B cell (primary cell): ENCODE measurements at regions not wholly inside any gene's neighbourhood (a gene's known extent, or its start where the extent isn't known, plus 50 kb on each side); places are given as distances from the start of the nearest gene placed in this dataset.

Experiments
- ATAC-seq: fragments of 200-7000 bp; cut with Tn5 transposase; one replicate; pipeline ENCODE4 v1.10.0; 2021; ENCODE audit warnings: low read depth, mild to moderate bottlenecking, moderate number of reproducible peaks, moderate library complexity
- CTCF ChIA-PET: fragments of 350-600 bp; sonication (Branson Sonifier 250); formaldehyde crosslinking; loops from one replicate; lab custom pipeline; 2021; ENCODE audit warnings: antibody characterized with exemption, inconsistent platforms; lab: Charles Lee
- POLR2A ChIA-PET: fragments of 350-600 bp; sonication (Branson Sonifier 250); formaldehyde crosslinking; loops from one replicate; lab custom pipeline; 2021; ENCODE audit warnings: antibody characterized with exemption; lab: Charles Lee
- DNase-seq: peaks from one replicate; pipeline ENCODE4 v3.0.0; 2013
- H2AFZ ChIP-seq: 2 replicates; pipeline ENCODE4 v1.6.1; 2012; ENCODE audit warnings: mild to moderate bottlenecking, low read depth, low read length; ENCODE audit not compliant: insufficient read depth, poor library complexity, severe bottlenecking
- H3K27ac ChIP-seq, 2 donors: 1 replicate in 1 of 2; 2 replicates in 1 of 2; pipeline ENCODE4 v1.5.1; 2012 to 2013; ENCODE audit warnings: low read length in 2 of 2, mild to moderate bottlenecking in 2 of 2, moderate library complexity in 1 of 2
- H3K27me3 ChIP-seq, 4 experiments: fragments of 200-600 bp in 1 of 4; sonication (generic) in 1 of 4; replicated peaks in 1 of 4; 1 replicate in 2 of 4; 2 replicates in 2 of 4; pipeline versions ENCODE4 v1.6.1 to v1.7.0; 2013 to 2016; ENCODE audit warnings: low read length in 3 of 4, mild to moderate bottlenecking in 2 of 4, mixed read lengths in 1 of 4, moderate library complexity in 1 of 4; ENCODE audit not compliant: insufficient read depth in 4 of 4, control insufficient read depth in 3 of 4; ENCODE audit errors: control extremely low read depth in 1 of 4
- H3K36me3 ChIP-seq, 2 experiments: replicated peaks in 1 of 2; 1 replicate in 1 of 2; 2 replicates in 1 of 2; pipeline versions ENCODE4 v1.6.1 to v1.7.1; 2013; ENCODE audit warnings: low read length in 1 of 2; ENCODE audit not compliant: insufficient read depth in 2 of 2, control insufficient read depth in 1 of 2; ENCODE audit errors: control extremely low read depth in 1 of 2, extremely low read depth in 1 of 2
- H3K4me1 ChIP-seq, 2 donors: fragments of 200-600 bp in 1 of 2; sonication (generic) in 1 of 2; 1 replicate in 1 of 2; 2 replicates in 1 of 2; pipeline versions ENCODE4 v1.5.1 to v1.6.1; 2013 to 2017; ENCODE audit warnings: low read length in 2 of 2; ENCODE audit not compliant: control insufficient read depth in 2 of 2, insufficient read depth in 2 of 2
- H3K4me2 ChIP-seq: replicated peaks from 2 replicates; pipeline ENCODE3; 2012; ENCODE audit warnings: mild to moderate bottlenecking, low read depth, low read length; ENCODE audit not compliant: poor library complexity, severe bottlenecking
- H3K4me3 ChIP-seq, 5 experiments: fragments of 200-600 bp in 1 of 5; sonication (generic) in 1 of 5; 1 replicate in 3 of 5; 2 replicates in 2 of 5; pipeline versions ENCODE4 v1.5.1 to v1.7.0; 2011 to 2016; ENCODE audit warnings: low read length in 4 of 5, mild to moderate bottlenecking in 4 of 5, low read depth in 2 of 5, control low read depth in 1 of 5, moderate library complexity in 1 of 5; ENCODE audit not compliant: insufficient read depth in 1 of 5; ENCODE audit errors: control extremely low read depth in 1 of 5, extremely low read depth in 1 of 5
- H3K79me2 ChIP-seq: fragments of 200-600 bp; sonication (generic); one replicate; pipeline ENCODE4 v1.6.0; 2016; ENCODE audit warnings: low read length; ENCODE audit not compliant: control insufficient read depth, insufficient read depth
- H3K9ac ChIP-seq: fragments of 200-600 bp; sonication (generic); 2 replicates; pipeline ENCODE4 v1.6.1; 2017; ENCODE audit warnings: mild to moderate bottlenecking, low read length, moderate library complexity
- H3K9me3 ChIP-seq, 3 donors: one replicate each; pipeline versions ENCODE4 v1.6.1 to v1.7.1; 2013; ENCODE audit warnings: low read length in 2 of 3; ENCODE audit not compliant: control insufficient read depth in 2 of 3, insufficient read depth in 1 of 3; ENCODE audit errors: control extremely low read depth in 1 of 3
- H4K20me1 ChIP-seq: 2 replicates; pipeline ENCODE4 v1.6.0; 2012; ENCODE audit warnings: mild to moderate bottlenecking, low read length; ENCODE audit not compliant: insufficient read depth, control insufficient read depth, poor library complexity, severe bottlenecking
- H3K27ac Mint-ChIP-seq: one replicate; pipeline ENCODE4 v1.8.0; 2021; ENCODE audit warnings: mixed read lengths
- H3K27me3 Mint-ChIP-seq: one replicate; pipeline ENCODE4 v1.8.0; 2021; ENCODE audit warnings: mixed read lengths
- H3K4me1 Mint-ChIP-seq: one replicate; pipeline ENCODE4 v1.8.0; 2021; ENCODE audit warnings: mixed read lengths
- H3K4me3 Mint-ChIP-seq: one replicate; pipeline ENCODE4 v1.8.0; 2021; ENCODE audit warnings: mixed read lengths
- H3K9me3 Mint-ChIP-seq: one replicate; pipeline ENCODE4 v1.8.0; 2022; ENCODE audit warnings: mixed read lengths; ENCODE audit not compliant: insufficient read depth
- CTCF ChIP-seq: fragments of 200-600 bp; IDR thresholded peaks from one replicate; pipeline ENCODE4 v1.8.0; 2022; ENCODE audit warnings: antibody characterized with exemption, mild to moderate bottlenecking
- EZH2 ChIP-seq: IDR thresholded peaks from 2 replicates; pipeline ENCODE4 v1.6.1; 2012; ENCODE audit warnings: borderline replicate concordance, low read depth, mild to moderate bottlenecking, moderate library complexity, low read length; ENCODE audit not compliant: insufficient read depth, poor library complexity, severe bottlenecking
- WGBS: methylation state at CpG from one replicate; pipeline ENCODE4 v1.1.5; 2013; ENCODE audit warnings: missing lambda C conversion rate; ENCODE audit not compliant: insufficient coverage; 5-methylcytosine and 5-hydroxymethylcytosine counted together
- intact Hi-C: fragments of 100-400 bp; cut with micrococcal nuclease; formaldehyde crosslinking; loops from one replicate; pipeline ENCODE4 v1.10.0; 2022

DNA sequence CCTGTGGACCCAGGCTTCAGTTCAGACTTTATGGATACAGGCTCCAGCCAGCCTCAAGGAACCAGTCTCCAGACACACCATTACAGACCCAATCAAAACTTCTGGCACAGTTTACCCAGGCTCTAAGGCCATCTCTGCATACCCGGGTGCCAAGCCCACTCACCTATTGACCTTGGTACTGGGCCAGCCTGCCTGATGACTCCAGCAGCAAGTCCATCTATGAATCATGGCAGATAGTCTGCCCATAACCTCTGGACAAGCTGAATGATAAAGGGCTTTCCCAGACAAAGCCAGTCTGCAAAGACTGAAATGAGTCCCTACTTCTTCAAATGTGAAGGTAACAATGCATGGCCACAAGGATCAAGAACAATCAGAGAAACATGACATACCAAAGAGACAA is 1327.1 kb upstream of the C9orf72 start:
- WGBS = 27% methylated on average over 1 of the region's 1 CpG
- Histone ChIP-seq H2AFZ (no peak overlapping the region), H3K4me2 (no peak overlapping the region), H4K20me1 (no peaks in the 10 kb centered on the region), H3K9ac (no peak overlapping the region), H3K27ac (no peak overlapping the region), H3K4me1 (no peaks in the 10 kb centered on the region), H3K27me3 (no peaks in the 10 kb centered on the region), H3K36me3 (no peaks in the 10 kb centered on the region), H3K79me2 (no peaks in the 10 kb centered on the region), H3K9me3 (peaks cover 0 to 14% (median 0%) of the 10 kb centered on the region in 3 donors), H3K4me3 (no peak overlapping the region)
- peaks cover 2% of the 10 kb centered on the region for H3K9me3 Mint-ChIP-seq
- CTCF ChIA-PET = no interaction called here
- POLR2A ChIA-PET = no interaction called here
- TF ChIP-seq EZH2 = no peak
- no peak for TF ChIP-seq CTCF
- no peaks in the 10 kb centered on the region for H3K4me1 Mint-ChIP-seq
- DNase-seq (no peak), ATAC-seq (no peak)
- H3K4me3 Mint-ChIP-seq = no peak overlapping the region
- intact Hi-C loops = no loop called here
- no peaks in the 10 kb centered on the region for H3K27me3 Mint-ChIP-seq
- no peak overlapping the region for H3K27ac Mint-ChIP-seq

DNA sequence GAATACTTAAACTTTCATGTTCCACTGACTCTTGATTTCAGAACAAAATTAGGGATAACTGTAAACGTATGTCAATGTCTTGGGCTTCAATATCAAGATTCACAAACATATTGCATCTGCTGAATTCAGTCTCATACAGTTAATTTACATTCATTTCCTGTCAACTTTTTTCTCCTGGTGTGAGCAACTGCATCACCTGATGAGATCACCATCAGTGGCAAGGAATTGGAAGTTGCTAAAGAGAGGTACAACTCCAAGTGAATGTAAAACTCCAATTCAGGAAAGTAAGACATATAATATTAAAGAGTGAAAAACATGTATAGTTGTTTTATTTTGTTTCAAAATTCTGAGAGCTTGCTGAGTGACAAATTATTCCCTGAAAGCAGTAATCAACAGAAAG is 1336.2 kb upstream of the C9orf72 start:
- POLR2A ChIA-PET = no interaction called here
- intact Hi-C loops = no loop called here

More for the DNA sequence above, 1336.2 kb upstream of the C9orf72 start:
- no peak overlapping the region for H3K4me2 ChIP-seq
- H3K27me3 ChIP-seq = no peaks in the 10 kb centered on the region
- H3K36me3 ChIP-seq = no peaks in the 10 kb centered on the region
- DNase-seq (no peak), ATAC-seq (no peak)
- no peaks in the 10 kb centered on the region for H3K4me1 ChIP-seq
- H3K79me2 ChIP-seq = no peaks in the 10 kb centered on the region
- H3K9me3 Mint-ChIP-seq = no peaks in the 10 kb centered on the region
- H3K27me3 Mint-ChIP-seq = no peaks in the 10 kb centered on the region
- no peak overlapping the region for H2AFZ ChIP-seq
- H3K9ac ChIP-seq = no peak overlapping the region
- CTCF ChIA-PET = no interaction called here
- H3K27ac ChIP-seq = no peak overlapping the region
- TF ChIP-seq CTCF (no peak), EZH2 (no peak)
- H3K27ac Mint-ChIP-seq = no peak overlapping the region
- H3K4me3 Mint-ChIP-seq = no peak overlapping the region
- WGBS = no CpG with 5 or more reads among the region's 1 CpG
- H3K4me1 Mint-ChIP-seq = no peaks in the 10 kb centered on the region
- no peaks in the 10 kb centered on the region for H3K9me3 ChIP-seq
- H3K4me3 ChIP-seq = no peak overlapping the region
- no peaks in the 10 kb centered on the region for H4K20me1 ChIP-seq
